ENCODE measurements at regions not wholly inside any gene's neighbourhood (a gene's known extent, or its start where the extent isn't known, plus 50 kb on each side); places are given as distances from the start of the nearest gene placed in this dataset.
"Not testable (repeated sequence)": the region's sequence is repeated elsewhere in the genome, so short reads cannot be mapped to it uniquely, and the experiment has no call there.

DNA sequence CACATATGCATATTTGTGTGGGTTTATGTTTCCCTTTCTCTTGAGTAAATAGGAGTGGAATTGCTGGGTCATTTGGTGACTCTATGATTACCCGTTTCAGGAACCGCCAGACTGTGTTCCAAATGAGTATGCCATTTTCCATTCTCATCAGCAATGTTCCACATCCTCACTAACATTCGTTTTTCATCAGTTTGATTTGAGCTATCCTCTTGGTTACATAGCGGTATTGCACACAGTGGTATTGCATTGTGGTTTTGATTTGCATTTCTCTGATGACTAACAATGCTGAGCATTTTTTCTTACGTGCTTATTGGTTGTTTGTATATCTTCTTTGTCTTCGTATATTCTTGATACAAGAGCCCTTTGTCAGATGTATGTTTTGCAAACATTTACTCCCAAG is 218.0 kb upstream of the AMOT start:
- no peak for DNase-seq

GRCh38 chrX:113048896-113049295 is 208.3 kb upstream of the AMOT start:
- DNase-seq = no peak

GRCh38 chrX:113048480-113048879 is 207.8 kb upstream of the AMOT start:
- no peak for DNase-seq

DNA sequence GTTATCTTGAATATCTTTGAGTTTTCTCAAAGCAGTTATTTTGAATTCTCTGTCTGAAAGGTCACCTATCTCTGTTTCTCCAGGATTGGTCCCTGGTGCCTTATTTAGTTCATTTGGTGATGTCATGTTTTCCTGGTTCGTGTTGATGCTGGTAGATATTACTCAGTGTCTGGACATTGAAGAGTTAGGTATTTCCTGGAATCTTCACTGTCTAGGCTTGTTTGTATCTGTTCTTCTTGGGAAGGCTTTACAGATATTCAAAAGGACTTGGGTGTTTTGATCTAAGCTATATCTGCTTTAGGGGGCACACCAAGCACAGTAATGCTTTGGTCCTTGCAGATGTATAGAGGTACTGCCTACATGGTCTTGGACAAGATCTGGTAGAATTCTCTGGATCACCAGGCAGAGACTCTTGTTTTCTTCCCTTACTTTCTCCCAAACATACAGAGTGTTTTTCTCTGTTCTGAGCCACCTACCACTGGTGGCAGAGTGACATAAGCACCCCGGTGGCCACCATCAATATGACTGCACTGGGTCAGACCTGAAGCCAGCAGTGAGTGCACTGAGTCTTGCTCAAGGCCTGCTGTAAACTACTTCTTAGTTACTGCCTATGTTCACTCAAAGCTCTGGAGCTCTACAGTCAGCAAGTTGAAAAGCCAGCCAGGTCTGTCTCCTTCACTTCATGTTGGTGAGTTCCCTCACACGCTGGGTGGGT is 193.5 kb upstream of the AMOT start:
- no peak for DNase-seq

DNA sequence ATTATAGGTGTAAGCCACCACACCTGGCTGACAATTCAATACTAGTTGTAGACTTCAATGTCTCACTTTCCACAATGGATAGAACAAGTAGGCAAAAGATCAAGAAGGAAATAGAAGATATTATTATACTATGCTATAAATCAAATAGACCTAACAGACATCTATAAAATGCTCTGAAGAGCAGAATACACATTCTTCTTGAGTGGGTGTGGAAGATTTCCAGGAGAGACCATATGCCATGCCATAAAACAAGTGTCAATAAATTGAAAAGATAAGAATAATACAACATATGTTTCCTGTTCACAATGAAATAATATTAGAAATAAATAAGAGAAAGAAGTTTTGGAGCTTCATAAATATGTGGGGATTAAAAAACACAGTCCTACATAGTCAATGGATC is 179.3 kb upstream of the AMOT start:
- DNase-seq = no peak

DNA sequence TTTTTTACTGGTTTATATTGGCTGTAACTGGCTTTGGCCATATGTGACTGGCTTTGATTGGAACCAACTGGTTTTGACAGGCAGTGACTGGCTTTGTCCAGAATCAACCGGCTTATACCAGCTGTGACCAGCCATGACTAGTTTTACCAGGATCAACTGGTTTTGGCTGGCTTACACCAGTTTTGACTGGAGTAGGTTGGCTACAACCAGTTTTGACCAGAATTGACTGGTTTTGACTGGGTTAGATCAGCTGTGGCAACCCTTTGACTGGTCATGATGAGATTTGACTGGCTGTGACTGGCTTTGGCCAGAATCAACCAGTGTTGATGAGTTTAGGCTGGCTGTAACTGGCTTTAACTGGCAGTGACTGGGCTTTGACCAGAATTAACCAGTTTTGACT is 169.2 kb upstream of the AMOT start:
- DNase-seq = no peak

DNA sequence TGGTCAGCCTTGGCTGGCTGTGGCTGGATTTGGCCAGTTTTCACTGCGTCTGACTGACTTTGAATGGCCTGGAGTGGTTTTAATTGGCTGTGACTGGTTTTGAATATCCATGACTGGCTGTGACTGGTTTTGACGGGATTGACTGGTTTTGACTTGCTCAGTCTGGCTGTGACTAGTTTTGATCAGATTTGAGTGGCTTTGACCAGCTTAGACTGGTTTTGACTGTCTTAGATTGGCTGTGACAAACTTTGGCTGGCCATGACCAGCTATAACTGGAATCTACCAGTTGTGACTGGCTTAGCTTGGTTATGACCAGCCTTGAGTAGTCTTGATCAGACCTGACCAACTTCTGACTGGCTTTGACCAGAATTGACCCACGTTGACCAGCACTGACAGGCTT is 168.4 kb upstream of the AMOT start:
- DNase-seq = no peak

GRCh38 chrX:113001836-113002235 is 161.2 kb upstream of the AMOT start:
- no peak for DNase-seq

- DNase-seq = no peak
These were observed 157.4 kb upstream of the AMOT start for GRCh38 chrX:112997991-112998390.

- DNase-seq = no peak
These were observed 151.2 kb upstream of the AMOT start for GRCh38 chrX:112991801-112992200.

DNA sequence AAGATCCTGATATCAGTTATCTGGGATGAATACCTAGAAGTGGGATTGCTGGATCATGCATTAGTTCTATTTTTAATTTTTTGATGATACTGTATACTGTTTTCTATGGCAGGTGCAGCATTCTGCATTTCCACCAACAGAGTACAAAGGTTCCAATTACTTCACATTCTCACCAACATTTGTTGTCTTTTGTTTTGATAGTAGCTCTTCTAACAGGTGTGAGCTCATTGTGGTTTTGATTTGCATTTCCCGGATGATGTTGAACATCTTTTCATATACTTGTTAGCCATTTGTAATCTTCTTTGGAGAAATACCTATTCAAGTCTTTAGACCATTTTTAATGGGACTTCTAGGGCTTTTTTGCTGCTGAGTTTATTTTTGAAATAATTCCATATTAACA is 139.2 kb upstream of the AMOT start:
- no peak for DNase-seq

GRCh38 chrX:112968351-112969133 is 127.9 kb upstream of the AMOT start:
- no peak for DNase-seq

GRCh38 chrX:112967903-112968302 is 127.3 kb upstream of the AMOT start:
- no peak for DNase-seq

GRCh38 chrX:112967341-112967740 is 126.7 kb upstream of the AMOT start:
- no peak for DNase-seq

- DNase-seq = no peak
These were observed 121.3 kb upstream of the AMOT start for GRCh38 chrX:112961981-112962380.

DNA sequence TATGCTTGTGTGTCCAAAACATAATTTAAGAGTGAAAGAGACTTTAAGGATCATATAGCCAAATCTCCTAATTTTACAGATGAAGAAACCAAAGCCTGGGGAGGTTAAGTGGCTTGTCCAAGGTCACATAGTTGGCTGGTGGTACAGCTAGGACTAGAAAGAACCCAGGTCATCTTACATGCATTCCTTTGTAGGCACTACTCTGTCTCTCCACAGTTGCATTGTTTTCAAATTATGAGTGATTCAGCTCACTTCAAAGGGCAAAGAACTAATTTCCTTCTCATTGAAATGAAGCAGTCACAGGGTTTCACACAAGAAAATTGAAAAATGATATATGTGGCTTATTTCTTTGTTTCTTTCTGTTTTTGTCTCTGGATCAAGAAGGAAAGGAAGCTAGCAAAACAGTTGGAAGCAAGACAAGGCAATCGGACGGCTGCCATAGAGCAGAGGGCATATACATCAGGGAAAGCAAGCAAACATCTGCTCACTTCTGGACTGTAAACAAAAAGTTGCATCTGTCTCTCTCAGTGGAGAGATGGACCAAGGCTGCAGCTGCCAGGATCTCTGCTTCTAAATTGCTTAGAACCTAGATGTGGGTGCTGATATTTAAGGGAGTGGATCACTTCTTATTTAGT is 107.5 kb upstream of the AMOT start:
- DNase-seq = no peak

- no peak for DNase-seq
These were observed 105.6 kb upstream of the AMOT start for GRCh38 chrX:112946227-112946626.

GRCh38 chrX:112945826-112946225 is 105.2 kb upstream of the AMOT start:
- no peak for DNase-seq

GRCh38 chrX:112941209-112941837 is 100.7 kb upstream of the AMOT start:
- no peak for DNase-seq

GRCh38 chrX:112935029-112935428 is 94.4 kb upstream of the AMOT start:
- no peak for DNase-seq

DNA sequence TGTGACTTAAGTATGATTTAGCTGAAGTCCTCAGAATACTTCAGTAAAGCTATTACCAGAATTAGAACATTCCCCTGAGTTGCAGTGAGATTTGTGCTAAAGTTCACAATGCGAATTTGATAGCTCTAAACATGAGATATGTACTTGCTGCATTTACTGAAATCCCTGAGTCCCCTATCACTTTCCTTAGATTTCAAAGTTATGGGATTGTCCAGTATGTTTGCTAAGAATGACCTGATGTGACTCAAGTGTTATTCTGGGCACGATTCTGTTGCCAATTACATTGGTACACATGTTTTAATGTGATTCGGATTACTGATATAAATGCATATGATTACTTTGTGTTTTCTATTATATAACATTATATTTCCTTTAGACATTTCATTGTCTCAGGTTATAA is 91.3 kb upstream of the AMOT start:
- no peak for DNase-seq

DNA sequence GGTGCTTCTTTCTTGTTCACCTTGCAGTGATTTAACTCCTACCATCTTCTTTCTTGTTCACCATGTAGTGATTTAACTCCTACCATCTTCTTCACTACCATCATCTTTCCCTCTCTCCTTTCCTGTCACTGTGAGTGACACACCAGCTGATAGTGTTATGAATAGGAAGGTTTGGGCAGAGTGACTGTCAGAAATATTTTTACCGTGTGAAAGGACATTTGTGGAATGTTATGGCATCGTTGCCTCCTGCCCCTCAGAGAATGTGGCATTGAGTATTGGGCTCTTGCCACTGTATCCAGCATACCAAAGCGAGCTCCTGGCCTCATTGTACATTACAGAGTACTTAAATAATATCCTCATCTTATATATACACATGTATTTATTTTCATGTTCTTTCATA is 90.8 kb upstream of the AMOT start:
- no peak for DNase-seq

DNA sequence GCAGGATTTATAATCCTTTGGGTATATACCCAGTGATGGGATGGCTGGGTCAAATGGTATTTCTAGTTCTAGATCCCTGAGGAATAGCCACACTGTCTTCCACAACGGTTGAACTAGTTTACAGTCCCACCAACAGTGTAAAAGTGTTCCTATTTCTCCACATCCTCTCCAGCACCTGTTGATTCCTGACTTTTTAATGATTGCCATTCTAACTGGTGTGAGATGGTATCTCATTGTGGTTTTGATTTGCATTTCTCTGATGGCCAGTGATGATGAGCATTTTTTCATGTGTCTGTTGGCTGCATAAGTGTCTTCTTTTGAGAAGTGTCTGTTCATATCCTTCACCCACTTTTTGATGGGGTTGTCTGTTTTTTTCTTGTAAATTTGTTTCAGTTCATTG is 82.8 kb upstream of the AMOT start:
- not testable (repeated sequence) for DNase-seq

Measured in muscle of arm (tissue), 1 donor.